GM23338 (cell line): ENCODE measurements at regions not wholly inside any gene's neighbourhood (a gene's known extent, or its start where the extent isn't known, plus 50 kb on each side); places are given as distances from the start of the nearest gene placed in this dataset.

Experiments used
- ATAC-seq: fragments of 200-7000 bp; cut with Tn5 transposase; 3 replicates; pipeline ENCODE4 v1.9.1; 2020
- DNase-seq: peaks from one replicate; pipeline ENCODE4 v3.0.0-alpha.2; 2015; ENCODE audit warnings: low spot score
- H2AFZ ChIP-seq: fragments of 200-600 bp; sonication (generic); 2 replicates; pipeline ENCODE4 v1.8.0; 2016; ENCODE audit warnings: antibody characterized with exemption, mild to moderate bottlenecking, moderate library complexity
- H3F3A ChIP-seq: fragments of 200-600 bp; sonication (generic); replicated peaks from 2 replicates; pipeline ENCODE4 v1.8.0; 2017; ENCODE audit warnings: antibody characterized with exemption, mixed run types, low read depth
- H3K27ac ChIP-seq: fragments of 200-600 bp; sonication (generic); 2 replicates; pipeline ENCODE4 v1.6.1; 2016; ENCODE audit warnings: low read depth
- H3K27me3 ChIP-seq: fragments of 200-600 bp; sonication (generic); 2 replicates; pipeline ENCODE4 v1.8.0; 2016; ENCODE audit warnings: mild to moderate bottlenecking, mixed run types, moderate library complexity; ENCODE audit not compliant: insufficient read depth
- H3K36me3 ChIP-seq: fragments of 200-600 bp; sonication (generic); 2 replicates; pipeline ENCODE4 v1.8.0; 2016; ENCODE audit warnings: mild to moderate bottlenecking; ENCODE audit not compliant: insufficient read depth
- H3K4me1 ChIP-seq: fragments of 200-600 bp; sonication (generic); 2 replicates; pipeline ENCODE4 v1.8.0; 2016; ENCODE audit warnings: mild to moderate bottlenecking, moderate library complexity; ENCODE audit not compliant: insufficient read depth
- H3K4me2 ChIP-seq: fragments of 200-600 bp; sonication (generic); 2 replicates; pipeline ENCODE4 v1.7.1; 2017; ENCODE audit warnings: mixed run types
- H3K4me3 ChIP-seq: fragments of 200-600 bp; sonication (generic); 2 replicates; pipeline ENCODE4 v1.6.1; 2016; ENCODE audit warnings: mixed run types
- H3K79me2 ChIP-seq: fragments of 200-600 bp; sonication (generic); replicated peaks from 2 replicates; pipeline ENCODE4 v1.8.0; 2017; ENCODE audit warnings: mild to moderate bottlenecking; ENCODE audit not compliant: insufficient read depth
- H3K9me2 ChIP-seq: fragments of 200-600 bp; sonication (generic); 2 replicates; pipeline ENCODE4 v1.8.0; 2017; ENCODE audit not compliant: insufficient read depth
- H4K20me1 ChIP-seq: fragments of 200-600 bp; sonication (generic); replicated peaks from 2 replicates; pipeline ENCODE4 v1.8.0; 2017; ENCODE audit warnings: mild to moderate bottlenecking; ENCODE audit not compliant: insufficient read depth
- H3K27ac Mint-ChIP-seq: 2 replicates; pipeline ENCODE4 v1.8.0; 2020; ENCODE audit warnings: inconsistent platforms, mild to moderate bottlenecking, moderate library complexity, mixed read lengths
- H3K27me3 Mint-ChIP-seq: 3 replicates; pipeline ENCODE4 v1.8.0; 2022; ENCODE audit warnings: low read depth, mild to moderate bottlenecking, moderate library complexity, mixed read lengths, inconsistent platforms; ENCODE audit not compliant: insufficient read depth, poor library complexity
- H3K36me3 Mint-ChIP-seq: 3 replicates; pipeline ENCODE4 v1.8.0; 2021; ENCODE audit warnings: low read depth, mild to moderate bottlenecking, inconsistent platforms, moderate library complexity, mixed read lengths
- H3K4me1 Mint-ChIP-seq: 3 replicates; pipeline ENCODE4 v1.8.0; 2020; ENCODE audit warnings: mild to moderate bottlenecking, inconsistent platforms, mixed read lengths
- H3K4me3 Mint-ChIP-seq: 3 replicates; pipeline ENCODE4 v1.8.0; 2021; ENCODE audit warnings: moderate library complexity, mild to moderate bottlenecking, inconsistent platforms, mixed read lengths
- H3K9me3 Mint-ChIP-seq: 3 replicates; pipeline ENCODE4 v1.8.0; 2020; ENCODE audit warnings: moderate library complexity, mild to moderate bottlenecking, inconsistent platforms, mixed read lengths
- CREB1 ChIP-seq: fragments of 250-450 bp; sonication (Bioruptor Pico); IDR thresholded peaks from 2 replicates; pipeline ENCODE4 v1.5.0; 2020; ENCODE audit warnings: low read depth, mild to moderate bottlenecking, moderate library complexity
- ETS1 ChIP-seq: IDR thresholded peaks from 2 replicates; pipeline ENCODE4 v1.6.1; 2016; ENCODE audit warnings: antibody characterized with exemption
- EZH2 ChIP-seq: fragments of 200-600 bp; sonication (generic); IDR thresholded peaks from one replicate; pipeline ENCODE4 v1.8.0; 2017; ENCODE audit warnings: antibody characterized with exemption, mild to moderate bottlenecking, low read depth; ENCODE audit not compliant: unreplicated experiment
- EZH2phosphoT487 ChIP-seq: fragments of 200-600 bp; sonication (generic); IDR thresholded peaks from one replicate; pipeline ENCODE4 v1.8.1; 2018; ENCODE audit warnings: antibody characterized with exemption; ENCODE audit not compliant: unreplicated experiment
- JUNB ChIP-seq: IDR thresholded peaks from one replicate; pipeline ENCODE4 v1.6.1; 2016; ENCODE audit warnings: antibody characterized with exemption; ENCODE audit not compliant: unreplicated experiment
- NANOG ChIP-seq: IDR thresholded peaks from 2 replicates; pipeline ENCODE4 v1.6.1; 2016; ENCODE audit warnings: antibody characterized with exemption, borderline replicate concordance
- ZNF114 ChIP-seq: fragments of 250-450 bp; sonication (Bioruptor Pico); IDR thresholded peaks from 2 replicates; pipeline ENCODE4 v1.5.0; 2020; ENCODE audit warnings: mild to moderate bottlenecking, moderate library complexity
- ZNF331 ChIP-seq: fragments of 250-450 bp; sonication (Bioruptor Pico); IDR thresholded peaks from 2 replicates; pipeline ENCODE4 v1.5.0; 2020; ENCODE audit warnings: low read depth, mild to moderate bottlenecking, moderate library complexity
- TF ChIP-seq, protein P1 (sequence below): IDR thresholded peaks from one replicate; pipeline ENCODE4 v1.6.1; 2018; ENCODE audit warnings: antibody characterized with exemption; ENCODE audit not compliant: unreplicated experiment
- TF ChIP-seq, protein P2 (sequence below), 2 experiments: fragments of 200-600 bp in 1 of 2; sonication (generic) in 1 of 2; conservative IDR thresholded peaks; 2 replicates each; pipeline versions ENCODE4 v1.5.1 to v1.6.1; 2016 to 2017; ENCODE audit warnings: antibody characterized with exemption in 2 of 2, low read depth in 2 of 2, mild to moderate bottlenecking in 2 of 2, moderate library complexity in 1 of 2

DNA sequence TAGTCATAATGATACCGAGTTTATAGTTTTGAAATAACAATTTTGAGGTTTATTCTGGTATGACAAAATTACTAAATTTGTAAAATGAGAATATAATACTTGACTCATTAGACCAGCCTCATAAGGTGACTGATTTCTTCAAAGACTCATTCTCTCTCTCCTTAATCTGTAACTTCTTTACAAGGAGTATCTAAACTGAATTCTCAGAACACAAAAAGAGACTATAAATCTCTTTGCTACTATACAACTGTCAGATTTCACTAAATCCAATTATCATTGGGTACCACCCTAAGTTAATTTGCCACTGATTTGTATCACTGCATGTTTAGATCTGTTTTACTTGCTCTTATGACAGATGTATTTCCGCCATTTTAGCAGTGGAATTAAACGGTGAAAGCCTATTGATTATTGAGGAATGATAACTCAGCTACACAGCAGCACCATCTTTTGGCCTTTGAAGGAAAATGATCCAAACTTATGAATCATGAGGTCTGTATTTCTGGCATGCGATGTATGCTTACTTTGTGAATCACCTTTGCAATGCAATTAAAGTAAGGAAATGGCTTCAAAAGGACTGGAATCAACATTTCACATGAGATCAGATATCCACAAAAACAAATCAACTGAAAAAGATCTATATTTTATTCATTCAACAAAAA is 161.2 kb downstream of the RERGL start (continued):
- TF ChIP-seq, protein P1, sequence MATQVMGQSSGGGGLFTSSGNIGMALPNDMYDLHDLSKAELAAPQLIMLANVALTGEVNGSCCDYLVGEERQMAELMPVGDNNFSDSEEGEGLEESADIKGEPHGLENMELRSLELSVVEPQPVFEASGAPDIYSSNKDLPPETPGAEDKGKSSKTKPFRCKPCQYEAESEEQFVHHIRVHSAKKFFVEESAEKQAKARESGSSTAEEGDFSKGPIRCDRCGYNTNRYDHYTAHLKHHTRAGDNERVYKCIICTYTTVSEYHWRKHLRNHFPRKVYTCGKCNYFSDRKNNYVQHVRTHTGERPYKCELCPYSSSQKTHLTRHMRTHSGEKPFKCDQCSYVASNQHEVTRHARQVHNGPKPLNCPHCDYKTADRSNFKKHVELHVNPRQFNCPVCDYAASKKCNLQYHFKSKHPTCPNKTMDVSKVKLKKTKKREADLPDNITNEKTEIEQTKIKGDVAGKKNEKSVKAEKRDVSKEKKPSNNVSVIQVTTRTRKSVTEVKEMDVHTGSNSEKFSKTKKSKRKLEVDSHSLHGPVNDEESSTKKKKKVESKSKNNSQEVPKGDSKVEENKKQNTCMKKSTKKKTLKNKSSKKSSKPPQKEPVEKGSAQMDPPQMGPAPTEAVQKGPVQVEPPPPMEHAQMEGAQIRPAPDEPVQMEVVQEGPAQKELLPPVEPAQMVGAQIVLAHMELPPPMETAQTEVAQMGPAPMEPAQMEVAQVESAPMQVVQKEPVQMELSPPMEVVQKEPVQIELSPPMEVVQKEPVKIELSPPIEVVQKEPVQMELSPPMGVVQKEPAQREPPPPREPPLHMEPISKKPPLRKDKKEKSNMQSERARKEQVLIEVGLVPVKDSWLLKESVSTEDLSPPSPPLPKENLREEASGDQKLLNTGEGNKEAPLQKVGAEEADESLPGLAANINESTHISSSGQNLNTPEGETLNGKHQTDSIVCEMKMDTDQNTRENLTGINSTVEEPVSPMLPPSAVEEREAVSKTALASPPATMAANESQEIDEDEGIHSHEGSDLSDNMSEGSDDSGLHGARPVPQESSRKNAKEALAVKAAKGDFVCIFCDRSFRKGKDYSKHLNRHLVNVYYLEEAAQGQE, result no peak

DNA sequence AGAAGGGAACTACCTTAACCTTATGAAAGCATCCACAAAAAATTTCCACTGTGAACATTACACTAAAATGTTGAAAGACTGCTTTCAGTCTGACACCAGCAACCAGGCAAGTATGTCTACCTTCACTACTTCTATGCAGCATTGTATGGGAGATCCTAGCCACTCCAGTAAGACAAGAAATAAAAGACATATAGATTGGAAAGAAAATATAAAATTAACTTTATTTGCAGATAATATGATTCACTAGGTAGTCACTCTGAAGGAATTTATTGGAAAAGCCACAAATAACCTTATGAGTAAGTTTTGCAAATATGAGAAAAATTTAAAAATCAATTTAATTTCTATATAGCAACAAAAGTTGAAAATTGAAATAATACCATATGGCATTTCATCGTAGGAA is 172.0 kb downstream of the RERGL start:
- Mint-ChIP-seq H3K27me3 (peaks cover 2% of the 10 kb centered on the region), H3K27ac (no peak overlapping the region), H3K36me3 (no peaks in the 10 kb centered on the region), H3K4me3 (no peak overlapping the region), H3K4me1 (no peaks in the 10 kb centered on the region), H3K9me3 (no peaks in the 10 kb centered on the region)
- H3K4me1 ChIP-seq, result no peaks in the 10 kb centered on the region
- no peak overlapping the region for H2AFZ ChIP-seq
- no peak for DNase-seq
- no peaks in the 10 kb centered on the region for H3K79me2 ChIP-seq
- no peaks in the 10 kb centered on the region for H3K36me3 ChIP-seq
- H3F3A ChIP-seq, result no peaks in the 10 kb centered on the region
- no peak overlapping the region for H3K4me2 ChIP-seq
- no peaks in the 10 kb centered on the region for H4K20me1 ChIP-seq
- no peaks in the 10 kb centered on the region for H3K9me2 ChIP-seq
- H3K27ac ChIP-seq, result no peak overlapping the region
- ATAC-seq, result no peak
- H3K27me3 ChIP-seq, result no peaks in the 10 kb centered on the region
- H3K4me3 ChIP-seq, result no peak overlapping the region
- TF ChIP-seq ETS1 (no peak), ZNF114 (no peak), EZH2 (no peak), JUNB (no peak), CREB1 (CRISPR knock-in tag) (no peak), ZNF331 (no peak), NANOG (no peak), EZH2phosphoT487 (no peak)
- TF ChIP-seq, protein P1, result no peak
- TF ChIP-seq, protein P2, sequence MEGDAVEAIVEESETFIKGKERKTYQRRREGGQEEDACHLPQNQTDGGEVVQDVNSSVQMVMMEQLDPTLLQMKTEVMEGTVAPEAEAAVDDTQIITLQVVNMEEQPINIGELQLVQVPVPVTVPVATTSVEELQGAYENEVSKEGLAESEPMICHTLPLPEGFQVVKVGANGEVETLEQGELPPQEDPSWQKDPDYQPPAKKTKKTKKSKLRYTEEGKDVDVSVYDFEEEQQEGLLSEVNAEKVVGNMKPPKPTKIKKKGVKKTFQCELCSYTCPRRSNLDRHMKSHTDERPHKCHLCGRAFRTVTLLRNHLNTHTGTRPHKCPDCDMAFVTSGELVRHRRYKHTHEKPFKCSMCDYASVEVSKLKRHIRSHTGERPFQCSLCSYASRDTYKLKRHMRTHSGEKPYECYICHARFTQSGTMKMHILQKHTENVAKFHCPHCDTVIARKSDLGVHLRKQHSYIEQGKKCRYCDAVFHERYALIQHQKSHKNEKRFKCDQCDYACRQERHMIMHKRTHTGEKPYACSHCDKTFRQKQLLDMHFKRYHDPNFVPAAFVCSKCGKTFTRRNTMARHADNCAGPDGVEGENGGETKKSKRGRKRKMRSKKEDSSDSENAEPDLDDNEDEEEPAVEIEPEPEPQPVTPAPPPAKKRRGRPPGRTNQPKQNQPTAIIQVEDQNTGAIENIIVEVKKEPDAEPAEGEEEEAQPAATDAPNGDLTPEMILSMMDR (conservative IDR thresholded peaks at IDR 0.05; ENCODE audit: low read depth in 2 of 2), result no peak
